ACHN (cell line): ENCODE measurements at regions not wholly inside any gene's neighbourhood (a gene's known extent, or its start where the extent isn't known, plus 50 kb on each side); places are given as distances from the start of the nearest gene placed in this dataset.

Experiments
- DNase-seq: peaks from one replicate; pipeline ENCODE4 v3.0.0-alpha.2; 2015
- in situ Hi-C: cut with HindIII; loops from 2 replicates; pipeline ENCODE4 v1.10.0; 2017; ENCODE audit warnings: low sequenced_read_pairs, low pct_ligation_motif_present, low pct_unique_long_range_greater_than_20kb

GRCh38 chr1:29437946-29438345 lies 201.6 kb downstream of the PTPRU start:
- in situ Hi-C loops: no loop called here
- no peak for DNase-seq

GRCh38 chr1:29436181-29436785 lies 200.0 kb downstream of the PTPRU start:
- in situ Hi-C loops: no loop called here
- DNase-seq: no peak

- DNase-seq: no peak
- in situ Hi-C loops: no loop called here
These were observed 197.5 kb downstream of the PTPRU start for GRCh38 chr1:29433830-29434229.

DNA sequence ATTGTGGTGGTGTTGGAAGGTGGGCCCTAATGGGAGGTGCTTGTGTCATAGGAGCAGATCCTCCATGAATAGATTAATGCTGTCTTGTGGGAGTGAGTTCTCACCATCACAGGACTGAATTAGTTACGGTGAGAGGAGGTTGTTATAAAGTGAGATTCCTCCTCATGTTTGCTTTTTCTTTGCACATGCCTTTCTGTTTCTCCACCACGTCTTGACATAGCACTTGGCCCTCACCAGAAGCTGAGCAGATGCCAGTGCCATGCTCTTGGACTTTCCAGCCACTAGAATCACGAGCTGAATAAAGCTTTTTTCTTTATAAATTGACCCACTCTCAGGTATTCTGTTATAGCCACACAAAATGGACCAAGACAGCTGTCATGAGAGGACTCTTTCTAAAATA lies 194.8 kb downstream of the PTPRU start:
- in situ Hi-C loops: no loop called here
- DNase-seq: no peak

GRCh38 chr1:29429656-29430055 lies 193.3 kb downstream of the PTPRU start:
- DNase-seq: no peak
- in situ Hi-C loops: no loop called here

DNA sequence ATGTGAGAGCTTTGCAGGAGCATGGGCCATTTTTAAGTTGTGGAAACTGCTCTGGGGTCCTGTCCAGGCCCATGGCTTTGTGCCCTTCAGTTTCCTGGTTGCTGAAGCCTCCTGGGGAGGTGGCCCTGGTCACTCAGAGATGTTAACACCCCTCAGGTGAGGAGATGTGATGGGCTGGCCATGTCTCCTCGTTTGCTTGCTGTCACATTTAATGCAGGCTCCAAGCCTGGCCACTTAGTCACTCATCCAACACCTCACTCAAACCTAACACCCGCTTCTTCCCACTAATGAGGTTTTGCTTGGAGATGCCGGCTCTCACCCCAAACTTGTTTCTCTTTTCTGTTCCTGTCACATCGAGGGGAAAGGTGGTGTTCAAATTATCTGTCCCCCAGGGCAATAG lies 192.7 kb downstream of the PTPRU start:
- DNase-seq: no peak
- in situ Hi-C loops: no loop called here

DNA sequence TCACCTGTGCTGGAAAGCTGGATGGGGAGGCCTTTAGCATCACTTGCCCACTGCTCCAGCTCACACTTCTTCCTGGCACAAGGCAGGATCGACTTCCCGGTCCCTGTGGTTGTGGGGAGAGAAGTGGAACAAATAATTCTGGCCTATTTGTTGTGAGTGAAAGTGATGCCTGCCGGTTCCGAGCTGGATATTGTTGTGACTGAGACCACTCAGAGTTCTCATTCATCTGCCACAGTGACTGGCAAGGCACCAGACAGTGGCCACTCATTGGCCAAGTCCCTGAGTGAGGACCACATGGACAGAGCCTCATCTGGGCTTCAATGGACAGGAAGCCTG lies 191.9 kb downstream of the PTPRU start:
- in situ Hi-C loops: no loop called here
- DNase-seq: no peak

DNA sequence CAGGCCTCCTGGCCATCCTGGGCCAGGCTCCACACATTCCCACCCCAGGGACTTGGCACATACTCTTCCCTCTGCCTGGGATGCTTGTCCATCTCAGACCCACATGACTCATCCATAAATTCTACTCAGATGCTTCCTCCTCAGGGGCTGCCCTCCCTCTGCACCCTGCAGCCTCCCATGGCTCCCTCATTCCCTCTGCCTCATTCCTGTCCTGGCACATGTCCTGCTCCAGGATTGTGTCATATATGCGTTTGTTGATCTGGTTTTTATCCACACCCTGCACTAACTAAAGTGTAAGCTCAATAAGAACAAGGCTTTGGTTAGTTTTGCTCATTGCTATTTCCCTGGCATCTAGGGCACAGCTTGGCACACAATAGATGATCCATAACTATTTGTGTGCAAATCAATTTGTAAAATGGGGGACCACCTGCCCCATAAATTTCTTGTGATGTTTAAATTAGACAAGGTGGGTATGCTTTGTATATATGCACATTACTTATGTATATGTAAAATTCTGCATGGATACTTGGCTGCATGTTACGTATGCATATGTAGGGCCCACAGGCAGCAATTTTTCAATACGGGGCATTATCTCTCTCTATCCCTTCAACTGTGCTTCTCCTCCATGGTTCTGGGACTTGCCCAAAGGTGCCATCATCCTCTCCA lies 191.4 kb downstream of the PTPRU start:
- in situ Hi-C loops: no loop called here
- DNase-seq: no peak

DNA sequence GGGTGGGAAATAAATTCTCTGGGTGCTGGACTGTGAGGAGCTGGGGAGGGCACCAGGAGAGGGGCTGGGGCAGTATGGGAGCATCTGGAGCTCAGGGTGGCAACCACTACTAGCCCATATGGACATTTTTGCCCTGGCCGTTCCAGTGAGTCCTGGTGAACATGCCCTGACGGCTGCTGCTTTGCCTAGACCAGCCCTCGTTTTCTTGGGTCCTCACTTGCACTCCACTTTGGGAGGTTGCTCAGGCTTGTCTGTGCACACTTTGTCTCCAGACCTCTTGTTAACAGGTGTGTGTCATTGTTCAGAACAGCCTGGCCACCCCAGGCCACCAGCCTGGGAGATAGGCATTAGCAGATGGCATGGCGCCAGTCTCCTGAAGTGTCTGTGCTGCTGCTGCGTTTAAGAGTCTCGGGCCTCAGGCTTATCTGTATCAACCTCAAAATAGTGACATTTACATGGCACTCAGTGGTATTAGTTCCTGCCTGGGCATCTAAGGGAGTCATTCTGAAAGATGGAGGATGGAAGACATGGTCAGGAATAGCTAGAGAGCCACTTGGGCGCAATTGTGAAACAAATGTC lies 190.5 kb downstream of the PTPRU start:
- DNase-seq: no peak
- in situ Hi-C loops: no loop called here

DNA sequence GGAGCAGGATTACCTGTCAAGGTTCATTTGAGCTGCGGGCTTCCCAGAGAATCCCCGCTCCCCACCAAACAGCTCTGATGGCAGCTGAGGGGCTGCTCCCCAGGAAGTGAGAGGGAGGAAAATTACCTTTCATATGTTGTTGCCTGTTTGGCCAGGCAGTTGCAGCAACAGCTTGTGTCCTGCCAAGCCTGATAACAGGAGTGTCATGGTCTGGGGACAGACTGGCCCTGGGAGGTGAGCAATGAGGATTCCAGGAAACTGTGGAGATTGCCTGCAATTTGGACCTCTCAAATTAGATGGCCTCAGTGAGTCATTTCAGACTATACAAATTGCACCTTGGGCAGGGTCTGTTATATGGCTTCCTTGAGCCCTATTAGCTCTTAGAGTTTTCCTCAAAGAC lies 189.3 kb downstream of the PTPRU start:
- in situ Hi-C loops: no loop called here
- DNase-seq: no peak

GRCh38 chr1:29424266-29424665 lies 187.9 kb downstream of the PTPRU start:
- in situ Hi-C loops: no loop called here
- no peak for DNase-seq

- in situ Hi-C loops: no loop called here
- DNase-seq: no peak
These were observed 183.9 kb downstream of the PTPRU start for GRCh38 chr1:29420202-29420601.

GRCh38 chr1:29417971-29418370 lies 181.6 kb downstream of the PTPRU start:
- no peak for DNase-seq
- in situ Hi-C loops: no loop called here

GRCh38 chr1:29417147-29417858 lies 181.0 kb downstream of the PTPRU start:
- no peak for DNase-seq
- in situ Hi-C loops: no loop called here

GRCh38 chr1:29416267-29417146 lies 180.2 kb downstream of the PTPRU start:
- DNase-seq: no peak
- in situ Hi-C loops: no loop called here

GRCh38 chr1:29415861-29416260 lies 179.5 kb downstream of the PTPRU start:
- DNase-seq: no peak
- in situ Hi-C loops: no loop called here

- peak; percentile 14 for DNase-seq
- in situ Hi-C loops: no loop called here
These were observed 179.0 kb downstream of the PTPRU start for GRCh38 chr1:29415156-29415830.

DNA sequence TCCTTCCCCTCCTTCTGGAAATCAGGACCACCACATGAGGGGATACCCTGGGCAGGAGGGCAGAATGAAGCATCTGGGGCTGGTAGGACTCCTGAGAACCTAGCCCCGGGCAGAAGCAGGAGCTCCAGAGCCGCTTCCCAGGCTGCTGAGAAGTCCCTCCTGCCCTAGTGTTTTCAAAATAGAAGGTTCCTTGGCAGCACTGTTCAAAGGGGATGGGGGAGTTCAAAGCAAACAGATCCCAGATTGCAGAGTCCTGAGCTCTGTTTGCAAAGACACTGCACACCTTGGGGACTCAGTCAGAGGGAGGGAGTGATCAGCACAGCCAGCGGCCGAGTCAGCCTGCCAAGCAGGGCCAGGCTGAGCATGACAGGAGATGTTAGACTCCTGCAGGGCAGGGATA lies 177.8 kb downstream of the PTPRU start:
- DNase-seq: no peak
- in situ Hi-C loops: no loop called here
